ENCODE measurements at regions not wholly inside any gene's neighbourhood (a gene's known extent, or its start where the extent isn't known, plus 50 kb on each side); places are given as distances from the start of the nearest gene placed in this dataset.
"Not testable (repeated sequence)": the region's sequence is repeated elsewhere in the genome, so short reads cannot be mapped to it uniquely, and the experiment has no call there.

- DNase-seq, result no peak
Measured at GRCh38 chr6:84862843-84863242, 98.4 kb upstream of the TBX18 start.

DNA sequence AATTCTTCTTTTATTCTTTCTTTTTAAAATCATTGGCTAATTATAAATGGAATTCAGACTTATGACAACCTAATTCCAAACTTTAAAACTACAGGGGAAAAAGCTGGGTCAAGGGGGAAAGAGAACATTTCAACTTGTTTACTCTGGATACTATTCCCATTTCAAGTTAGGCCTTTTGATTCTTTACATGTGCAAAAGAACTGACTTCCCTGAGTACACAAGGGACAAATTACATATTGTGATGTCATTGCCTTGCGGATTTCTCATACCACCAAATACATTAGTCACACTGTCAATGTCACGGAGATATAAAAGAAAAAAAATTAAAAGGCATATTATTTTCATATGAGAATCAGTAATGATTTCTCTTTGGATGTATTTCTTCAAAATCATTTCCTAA is 96.5 kb upstream of the TBX18 start:
- DNase-seq, result no peak

DNA sequence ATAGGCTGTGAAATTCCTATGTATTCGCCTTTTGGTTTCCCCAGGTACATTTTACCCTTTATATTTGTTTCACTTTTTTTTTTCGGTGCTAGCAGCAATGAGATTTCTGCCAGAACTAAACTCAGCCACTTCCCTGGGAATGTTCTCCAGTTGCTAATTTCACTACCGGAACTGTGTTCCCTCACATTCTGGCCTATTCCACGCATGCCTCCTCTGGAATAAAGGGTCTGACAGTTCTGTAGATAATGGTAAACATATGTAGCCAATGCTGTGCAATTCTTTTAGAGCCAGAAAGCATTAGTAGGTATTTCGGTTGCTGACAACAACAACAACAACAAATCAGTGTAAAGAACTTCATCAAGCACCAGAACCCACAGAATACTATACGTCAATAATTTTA is 96.1 kb upstream of the TBX18 start:
- DNase-seq, result no peak

GRCh38 chr6:84854811-84855400 is 90.5 kb upstream of the TBX18 start:
- DNase-seq, result no peak

DNA sequence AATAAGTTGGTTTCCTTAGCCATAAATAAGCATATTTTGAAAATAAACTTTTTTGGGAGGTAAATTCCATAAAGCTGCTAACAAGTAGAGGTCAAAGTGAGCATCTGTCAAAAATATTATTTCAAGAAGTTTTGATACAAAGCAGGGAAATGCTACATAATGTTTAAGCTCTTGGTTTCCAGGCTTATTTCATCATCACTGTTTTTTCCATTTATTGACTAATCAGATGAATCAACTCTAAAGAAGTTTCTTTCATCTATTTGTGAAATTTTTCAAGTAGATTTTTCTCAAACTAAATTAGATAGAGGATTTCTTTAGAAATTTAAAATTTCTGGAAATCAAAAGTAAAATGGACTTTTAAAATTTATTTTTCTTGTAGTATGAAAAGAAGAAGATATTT is 89.5 kb upstream of the TBX18 start:
- no peak for DNase-seq

GRCh38 chr6:84848960-84849359 is 84.6 kb upstream of the TBX18 start:
- no peak for DNase-seq

GRCh38 chr6:84847390-84848160 is 83.2 kb upstream of the TBX18 start:
- DNase-seq, result no peak

GRCh38 chr6:84842525-84843166 is 78.2 kb upstream of the TBX18 start:
- no peak for DNase-seq

DNA sequence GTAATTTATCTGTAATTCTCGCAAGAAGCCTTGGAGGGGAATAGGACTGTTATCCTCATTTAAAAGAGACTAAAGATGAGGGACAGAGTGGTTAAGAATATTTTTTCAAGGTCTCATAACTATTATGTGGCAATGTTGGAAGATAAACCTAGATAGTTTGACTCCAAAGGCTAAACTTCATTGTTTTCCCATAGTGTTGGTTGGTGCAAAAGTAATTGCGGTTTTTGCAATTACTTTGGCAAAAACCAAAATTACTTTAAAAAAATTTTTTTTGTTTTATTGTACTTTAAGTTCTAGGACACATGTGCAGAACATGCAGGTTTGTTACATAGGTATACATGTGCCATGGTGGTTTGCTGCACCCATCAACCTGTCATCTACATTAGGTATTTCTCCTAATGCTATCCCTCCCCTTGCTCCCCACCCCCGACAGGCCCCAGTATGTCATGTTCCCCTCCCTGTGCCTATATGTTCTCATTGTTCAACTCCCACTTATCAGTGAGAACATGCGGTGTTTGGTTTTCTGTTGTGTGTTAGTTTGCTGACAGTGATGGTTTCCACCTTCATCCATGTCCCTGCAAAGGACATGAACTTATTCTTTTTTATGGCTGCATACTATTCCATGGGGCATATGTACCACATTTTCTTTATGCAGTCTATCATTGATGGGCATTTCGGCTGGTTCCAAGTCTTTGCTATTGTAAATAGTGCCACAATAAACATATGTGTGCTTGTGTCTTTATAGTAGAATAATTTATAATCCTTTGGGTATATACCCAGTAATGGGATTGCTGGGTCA is 72.9 kb upstream of the TBX18 start:
- DNase-seq, result not testable (repeated sequence)

DNA sequence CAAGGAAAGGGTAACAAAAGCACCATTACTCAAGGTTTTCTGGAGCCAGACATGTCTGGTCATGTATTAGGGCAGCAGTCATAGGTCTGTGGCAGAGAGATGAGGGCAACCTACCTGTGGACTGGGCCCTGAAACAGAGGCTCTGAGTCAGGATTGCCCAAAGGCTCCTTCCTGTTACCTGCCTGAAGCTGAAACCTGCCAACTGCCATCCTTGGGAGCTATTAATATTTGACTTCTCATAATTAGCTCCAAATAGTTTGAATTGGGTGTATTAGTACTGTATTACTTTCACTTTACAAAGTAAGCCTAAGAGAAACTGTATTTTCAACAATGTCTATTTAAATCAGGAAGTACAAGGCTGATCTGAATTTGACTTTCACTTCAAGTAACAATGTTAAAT is 72.0 kb upstream of the TBX18 start:
- no peak for DNase-seq

- DNase-seq, result no peak
Measured at GRCh38 chr6:84835340-84835739, 70.9 kb upstream of the TBX18 start.

- not testable (repeated sequence) for DNase-seq
Measured at GRCh38 chr6:84831924-84832323, 67.5 kb upstream of the TBX18 start.

DNA sequence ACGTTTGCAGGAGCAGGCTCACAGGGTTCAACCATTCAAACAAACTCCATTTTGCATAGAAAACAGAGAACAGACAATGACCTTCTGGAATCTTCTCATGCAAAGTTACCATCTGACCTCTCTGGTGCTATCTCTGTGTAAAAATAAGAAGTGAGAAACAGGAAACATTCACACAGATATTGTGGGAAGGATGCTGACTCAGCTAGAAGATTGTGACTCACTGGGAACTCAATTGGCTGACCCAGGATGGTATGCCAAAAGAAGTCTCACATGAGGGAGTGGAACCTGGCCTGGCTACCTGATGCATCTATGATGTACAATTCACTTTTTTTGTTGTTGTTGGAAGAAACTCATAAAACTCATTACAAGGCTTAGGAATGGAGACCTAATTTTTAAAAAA is 61.1 kb upstream of the TBX18 start:
- no peak for DNase-seq

GRCh38 chr6:84821314-84821713 is 56.9 kb upstream of the TBX18 start:
- DNase-seq, result not testable (repeated sequence)

DNA sequence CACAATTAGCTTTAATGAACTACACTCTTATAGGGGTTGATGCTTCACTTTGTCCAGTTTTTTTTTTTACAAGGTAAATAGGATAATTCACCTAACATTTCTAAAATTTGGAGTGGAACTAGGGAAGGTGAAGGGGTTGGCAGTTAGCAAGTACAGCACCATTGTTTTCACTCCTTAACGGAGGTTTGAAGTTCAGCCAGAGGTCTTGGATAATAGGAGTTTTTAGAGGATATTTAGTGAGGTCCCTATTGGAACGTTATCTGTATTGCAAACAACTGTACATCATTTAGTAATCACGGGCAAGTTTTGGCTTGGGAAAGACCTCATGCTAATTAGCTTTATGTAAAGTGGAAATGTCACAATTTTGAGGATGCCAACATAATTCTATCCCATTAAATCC is 52.3 kb upstream of the TBX18 start:
- no peak for DNase-seq

GRCh38 chr6:84815896-84816735 is 51.7 kb upstream of the TBX18 start:
- DNase-seq, result no peak

All from CD4-positive, alpha-beta T cell treated with Interleukin-4 for 1 hour (primary cell).